SK-N-MC (cell line): ENCODE measurements at regions not wholly inside any gene's neighbourhood (a gene's known extent, or its start where the extent isn't known, plus 50 kb on each side); places are given as distances from the start of the nearest gene placed in this dataset.

Source experiments
- EZH2 ChIP-seq: fragments of 200-600 bp; sonication (generic); IDR thresholded peaks from one replicate; pipeline ENCODE4 v1.6.1; 2017; ENCODE audit warnings: antibody characterized with exemption
- POLR2AphosphoS5 ChIP-seq: IDR thresholded peaks from 2 replicates; pipeline ENCODE4 v1.6.1; 2012; ENCODE audit warnings: mild to moderate bottlenecking, low read depth, low read length, borderline replicate concordance

- peak; percentile 27; the same call in 1 of the 2 replicates for TF ChIP-seq POLR2AphosphoS5
- TF ChIP-seq EZH2, result no peak
Observed at GRCh38 chr11:39458481-39458880, 2001.0 kb downstream of the LRRC4C start.
